ENCODE measurements at regions not wholly inside any gene's neighbourhood (a gene's known extent, or its start where the extent isn't known, plus 50 kb on each side); places are given as distances from the start of the nearest gene placed in this dataset.

DNA sequence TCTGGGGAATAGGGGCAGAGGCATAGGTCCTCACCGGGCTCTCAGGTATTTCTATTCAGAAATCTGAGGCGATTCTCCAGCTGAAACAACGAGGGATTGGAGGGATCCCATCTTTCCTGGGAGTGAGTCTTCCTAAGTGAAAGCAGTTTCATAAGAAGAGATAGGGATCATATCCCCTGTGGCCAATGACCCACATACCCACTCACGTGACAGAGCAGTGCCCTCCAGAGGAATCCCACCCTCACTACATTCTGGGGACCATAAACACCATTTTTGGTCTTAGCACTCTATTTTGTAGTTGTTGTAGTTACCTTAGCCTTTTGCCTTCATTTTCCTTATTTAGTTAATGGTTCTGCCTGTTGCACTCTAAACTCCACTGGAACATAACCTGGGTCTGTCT is 121.1 kb downstream of the GPR63 start:
- intact Hi-C loops (cut with micrococcal nuclease) = no loop called here
- Mint-ChIP-seq H3K4me3 (ENCODE audit: unreplicated experiment) (no peak overlapping the region), H3K9me3 (ENCODE audit: unreplicated experiment) (no peaks in the 10 kb centered on the region), H3K27ac (ENCODE audit: low read depth, unreplicated experiment) (no peak overlapping the region), H3K4me1 (ENCODE audit: insufficient read depth, unreplicated experiment) (no peaks in the 10 kb centered on the region), H3K36me3 (ENCODE audit: insufficient read depth, unreplicated experiment) (no peaks in the 10 kb centered on the region), H3K27me3 (ENCODE audit: insufficient read depth, unreplicated experiment) (peaks cover 15% of the 10 kb centered on the region)
- ChIA-PET CTCF (interaction anchor here (0.6 kb wide), 1 partner anchor 916 kb away, joined by 3 read pairs; no protein-coding TSS in a partner anchor), POLR2A (no interaction called here)
- TF ChIP-seq, protein P1, sequence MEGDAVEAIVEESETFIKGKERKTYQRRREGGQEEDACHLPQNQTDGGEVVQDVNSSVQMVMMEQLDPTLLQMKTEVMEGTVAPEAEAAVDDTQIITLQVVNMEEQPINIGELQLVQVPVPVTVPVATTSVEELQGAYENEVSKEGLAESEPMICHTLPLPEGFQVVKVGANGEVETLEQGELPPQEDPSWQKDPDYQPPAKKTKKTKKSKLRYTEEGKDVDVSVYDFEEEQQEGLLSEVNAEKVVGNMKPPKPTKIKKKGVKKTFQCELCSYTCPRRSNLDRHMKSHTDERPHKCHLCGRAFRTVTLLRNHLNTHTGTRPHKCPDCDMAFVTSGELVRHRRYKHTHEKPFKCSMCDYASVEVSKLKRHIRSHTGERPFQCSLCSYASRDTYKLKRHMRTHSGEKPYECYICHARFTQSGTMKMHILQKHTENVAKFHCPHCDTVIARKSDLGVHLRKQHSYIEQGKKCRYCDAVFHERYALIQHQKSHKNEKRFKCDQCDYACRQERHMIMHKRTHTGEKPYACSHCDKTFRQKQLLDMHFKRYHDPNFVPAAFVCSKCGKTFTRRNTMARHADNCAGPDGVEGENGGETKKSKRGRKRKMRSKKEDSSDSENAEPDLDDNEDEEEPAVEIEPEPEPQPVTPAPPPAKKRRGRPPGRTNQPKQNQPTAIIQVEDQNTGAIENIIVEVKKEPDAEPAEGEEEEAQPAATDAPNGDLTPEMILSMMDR (IDR thresholded peaks at IDR 0.05; ENCODE audit: unreplicated experiment) = no peak
- DNase-seq (ENCODE audit: unreplicated experiment) = no peak
- BruUV-seq (replicated peaks) = no TSS peak

DNA sequence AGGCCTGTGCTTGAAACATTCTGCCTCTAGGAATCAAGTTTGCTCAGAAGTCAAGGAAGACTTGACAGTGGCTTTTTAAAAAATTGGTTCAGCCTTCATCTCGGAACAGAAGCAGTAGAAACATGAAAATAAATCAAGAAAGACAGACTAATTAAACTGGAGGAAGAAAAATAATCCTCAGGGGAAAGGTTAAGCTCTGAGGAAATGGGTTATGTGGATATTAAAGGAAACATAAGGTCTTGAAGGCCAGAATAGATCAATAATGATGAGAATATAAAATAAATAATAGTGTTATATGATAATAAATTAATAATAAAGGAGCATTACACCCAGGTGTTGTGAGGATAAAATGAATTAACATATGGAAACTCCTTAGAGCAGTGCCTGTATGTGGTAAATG is 121.7 kb downstream of the GPR63 start:
- intact Hi-C loops (cut with micrococcal nuclease) = no loop called here

DNA sequence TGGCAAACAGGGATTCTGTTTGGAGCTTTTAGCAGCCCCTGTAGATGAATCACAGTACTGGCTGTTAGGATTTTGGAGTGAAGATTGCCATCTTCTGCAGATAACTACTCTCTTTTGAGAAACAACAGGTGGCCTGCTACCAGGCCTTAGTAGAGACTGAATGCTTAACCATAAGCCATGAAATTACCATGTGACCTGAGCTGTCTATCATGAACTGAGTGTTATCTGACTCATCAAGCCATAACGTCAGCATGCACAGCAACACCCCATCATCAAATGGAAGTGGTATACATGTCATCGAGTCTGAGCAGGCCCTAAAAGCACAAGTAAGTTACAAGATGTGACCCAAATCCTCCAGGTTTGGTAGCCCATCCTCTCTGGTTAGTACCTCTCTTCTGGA is 132.6 kb downstream of the GPR63 start:
- no TSS peak for BruUV-seq (replicated peaks)
- H3K9me3 Mint-ChIP-seq (ENCODE audit: unreplicated experiment) = no peaks in the 10 kb centered on the region
- no peak overlapping the region for H3K27ac Mint-ChIP-seq (ENCODE audit: low read depth, unreplicated experiment)
- ChIA-PET POLR2A (no interaction called here), CTCF (no interaction called here)
- H3K4me1 Mint-ChIP-seq (ENCODE audit: insufficient read depth, unreplicated experiment) = no peaks in the 10 kb centered on the region
- intact Hi-C loops (cut with micrococcal nuclease) = no loop called here
- TF ChIP-seq, protein P1 (IDR thresholded peaks at IDR 0.05; ENCODE audit: unreplicated experiment) = no peak
- H3K4me3 Mint-ChIP-seq (ENCODE audit: unreplicated experiment) = no peak overlapping the region
- peaks cover 11% of the 10 kb centered on the region for H3K27me3 Mint-ChIP-seq (ENCODE audit: insufficient read depth, unreplicated experiment)
- DNase-seq (ENCODE audit: unreplicated experiment) = peak; percentile 16
- no peaks in the 10 kb centered on the region for H3K36me3 Mint-ChIP-seq (ENCODE audit: insufficient read depth, unreplicated experiment)

More for the DNA sequence above, 121.7 kb downstream of the GPR63 start:
- Mint-ChIP-seq H3K36me3 (ENCODE audit: insufficient read depth, unreplicated experiment) (no peaks in the 10 kb centered on the region), H3K4me3 (ENCODE audit: unreplicated experiment) (no peak overlapping the region), H3K27me3 (ENCODE audit: insufficient read depth, unreplicated experiment) (peaks cover 15% of the 10 kb centered on the region), H3K4me1 (ENCODE audit: insufficient read depth, unreplicated experiment) (no peaks in the 10 kb centered on the region), H3K27ac (ENCODE audit: low read depth, unreplicated experiment) (no peak overlapping the region), H3K9me3 (ENCODE audit: unreplicated experiment) (no peaks in the 10 kb centered on the region)
- ChIA-PET POLR2A (no interaction called here), CTCF (no interaction called here)
- no TSS peak for BruUV-seq (replicated peaks)
- no peak for DNase-seq (ENCODE audit: unreplicated experiment)
- TF ChIP-seq, protein P1 (IDR thresholded peaks at IDR 0.05; ENCODE audit: unreplicated experiment) = no peak

DNA sequence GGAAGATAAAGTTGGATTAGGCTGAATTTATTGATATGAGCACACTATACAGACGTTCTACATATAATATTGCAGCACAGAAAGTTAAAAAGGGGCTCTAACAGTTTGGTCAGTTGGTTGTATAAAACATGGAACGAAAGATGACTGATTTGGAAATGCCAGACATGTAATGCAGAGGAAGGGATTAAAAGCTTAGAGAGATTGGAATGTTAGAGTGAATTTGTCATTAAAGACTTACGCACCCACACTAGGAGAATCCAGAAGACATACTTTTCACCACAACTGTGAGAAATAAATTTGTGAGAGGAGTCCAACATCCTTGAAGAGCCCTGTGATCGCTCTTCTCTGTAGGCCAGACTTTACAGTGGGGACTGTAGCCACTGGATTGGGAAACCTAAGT is 134.7 kb downstream of the GPR63 start:
- Mint-ChIP-seq H3K4me1 (ENCODE audit: insufficient read depth, unreplicated experiment) (no peaks in the 10 kb centered on the region), H3K9me3 (ENCODE audit: unreplicated experiment) (no peaks in the 10 kb centered on the region), H3K27ac (ENCODE audit: low read depth, unreplicated experiment) (no peak overlapping the region), H3K27me3 (ENCODE audit: insufficient read depth, unreplicated experiment) (peaks cover 6% of the 10 kb centered on the region), H3K36me3 (ENCODE audit: insufficient read depth, unreplicated experiment) (no peaks in the 10 kb centered on the region), H3K4me3 (ENCODE audit: unreplicated experiment) (no peak overlapping the region)
- POLR2A ChIA-PET = no interaction called here
- CTCF ChIA-PET = no interaction called here
- BruUV-seq (replicated peaks) = no TSS peak
- intact Hi-C loops (cut with micrococcal nuclease) = no loop called here
- no peak for DNase-seq (ENCODE audit: unreplicated experiment)
- TF ChIP-seq, protein P1 (IDR thresholded peaks at IDR 0.05; ENCODE audit: unreplicated experiment) = no peak
